ENCODE measurements at regions not wholly inside any gene's neighbourhood (a gene's known extent, or its start where the extent isn't known, plus 50 kb on each side); places are given as distances from the start of the nearest gene placed in this dataset.

GRCh38 chr13:50684366-50684765, 159.1 kb downstream of the DLEU7 start:
- TF ChIP-seq POLR2A (IDR thresholded peaks at IDR 0.05; ENCODE audit: extremely low read depth, insufficient read length) (no peak), CTCF (IDR thresholded peaks at IDR 0.05; ENCODE audit: low read depth, low read length) (no peak), MYC (IDR thresholded peaks at IDR 0.05; ENCODE audit: low read depth, low read length) (no peak), MAX (IDR thresholded peaks at IDR 0.05; ENCODE audit: low read depth, low read length) (no peak)
